Colonic mucosa (tissue), 4 donors: ENCODE measurements at regions not wholly inside any gene's neighbourhood (a gene's known extent, or its start where the extent isn't known, plus 50 kb on each side); places are given as distances from the start of the nearest gene placed in this dataset.

Source experiments
- DNase-seq: peaks from one replicate; pipeline ENCODE4 v3.0.0-alpha.2; 2020
- H3K27ac ChIP-seq: fragments of 200-600 bp; one replicate; pipeline ENCODE4 v1.8.0; 2021
- H3K27me3 ChIP-seq: fragments of 200-600 bp; one replicate; pipeline ENCODE4 v1.8.0; 2021
- H3K36me3 ChIP-seq: fragments of 200-600 bp; one replicate; pipeline ENCODE4 v1.8.0; 2021
- H3K4me1 ChIP-seq: fragments of 200-600 bp; one replicate; pipeline ENCODE4 v1.8.0; 2021; ENCODE audit warnings: mild to moderate bottlenecking
- H3K4me3 ChIP-seq: fragments of 200-600 bp; one replicate; pipeline ENCODE4 v1.8.0; 2021
- H3K9ac ChIP-seq, 2 donors: one replicate each; pipeline ENCODE4 v1.7.0; 2013; ENCODE audit warnings: control low read depth in 2 of 2, low read depth in 2 of 2, low read length in 2 of 2
- H3K9me3 ChIP-seq: fragments of 200-600 bp; one replicate; pipeline ENCODE4 v1.8.0; 2021
- CTCF ChIP-seq: fragments of 200-600 bp; IDR thresholded peaks from one replicate; pipeline ENCODE4 v1.8.0; 2022; ENCODE audit warnings: antibody characterized with exemption, mild to moderate bottlenecking
- intact Hi-C: fragments of 100-400 bp; cut with DNase I; formaldehyde crosslinking; loops from one replicate; pipeline ENCODE4 v1.14.1; 2022
- donor health status: healthy.
- donor health status: DM: no; HTN: no; CAD: no.
- donor health status: DM: no; HTN: no; CAD: no.

DNA sequence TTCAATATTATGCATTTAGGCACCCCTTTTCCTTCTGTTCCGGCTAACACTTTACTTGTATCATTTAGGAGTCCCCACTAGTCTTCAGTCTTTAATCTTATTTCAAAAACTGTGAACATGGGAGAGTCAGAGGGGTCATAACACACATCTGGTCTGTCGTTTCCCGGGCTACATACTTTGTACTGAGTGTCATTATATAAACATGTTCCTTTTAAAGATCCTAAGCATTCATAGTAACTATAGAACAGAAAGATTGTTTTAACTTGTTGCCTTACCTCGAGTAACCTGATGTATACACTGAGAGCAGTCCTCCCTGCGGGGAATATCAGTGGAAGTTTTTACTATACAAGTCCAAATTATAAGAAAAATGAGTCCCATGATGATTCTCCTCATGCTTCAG, 78.2 kb upstream of the VEPH1 start:
- Histone ChIP-seq H3K27ac (no peak overlapping the region), H3K36me3 (no peaks in the 10 kb centered on the region), H3K27me3 (no peaks in the 10 kb centered on the region), H3K9ac (no peak overlapping the region), H3K4me3 (no peak overlapping the region), H3K9me3 (no peaks in the 10 kb centered on the region), H3K4me1 (no peaks in the 10 kb centered on the region)
- DNase-seq, result no peak
- no peak for TF ChIP-seq CTCF
- intact Hi-C loops, result no loop called here

GRCh38 chr3:157578181-157578580, 75.0 kb upstream of the VEPH1 start:
- no peak for DNase-seq
- H3K27ac ChIP-seq, result no peak overlapping the region
- intact Hi-C loops, result no loop called here

GRCh38 chr3:157574531-157574930, 71.3 kb upstream of the VEPH1 start:
- Histone ChIP-seq H3K4me1 (no peaks in the 10 kb centered on the region), H3K9ac (no peak overlapping the region), H3K27me3 (no peaks in the 10 kb centered on the region), H3K9me3 (no peaks in the 10 kb centered on the region), H3K27ac (no peak overlapping the region), H3K36me3 (no peaks in the 10 kb centered on the region), H3K4me3 (no peak overlapping the region)
- intact Hi-C loops, result no loop called here
- TF ChIP-seq CTCF, result no peak
- DNase-seq, result no peak

More at GRCh38 chr3:157578181-157578580, 75.0 kb upstream of the VEPH1 start:
- no peak overlapping the region for H3K4me3 ChIP-seq
- no peak for TF ChIP-seq CTCF
- no peak overlapping the region for H3K9ac ChIP-seq
- H3K36me3 ChIP-seq, result no peaks in the 10 kb centered on the region
- H3K27me3 ChIP-seq, result no peaks in the 10 kb centered on the region
- no peaks in the 10 kb centered on the region for H3K4me1 ChIP-seq
- H3K9me3 ChIP-seq, result no peaks in the 10 kb centered on the region

DNA sequence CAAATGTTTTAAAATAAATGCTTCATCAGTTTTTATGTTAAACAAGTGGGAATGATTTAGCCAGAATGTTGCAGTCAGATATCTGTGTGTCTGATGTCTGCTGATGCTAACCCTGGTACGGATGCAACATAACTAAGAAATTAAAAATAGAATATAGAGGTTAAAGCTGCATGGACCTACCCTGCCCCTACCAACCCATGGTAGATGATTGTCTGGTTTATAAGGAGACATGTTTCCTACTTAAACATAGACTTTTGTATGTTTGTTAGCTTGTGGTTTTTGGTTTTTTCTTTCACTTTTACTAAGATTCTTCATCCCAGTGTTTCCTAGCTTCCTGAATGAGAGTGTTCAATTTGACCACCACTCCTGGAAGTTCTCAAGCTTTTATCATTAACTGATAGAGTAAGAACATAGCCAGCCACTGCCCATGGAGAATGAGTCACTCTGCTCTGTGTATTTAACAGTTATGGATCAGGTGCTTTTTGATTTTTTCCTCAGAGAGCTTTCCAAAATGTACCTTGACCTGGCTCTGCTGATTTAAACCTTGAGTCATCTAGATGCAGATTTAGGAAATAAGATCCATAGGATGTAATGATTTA, 70.7 kb upstream of the VEPH1 start:
- Histone ChIP-seq H3K36me3 (no peaks in the 10 kb centered on the region), H3K4me1 (no peaks in the 10 kb centered on the region), H3K9ac (no peak overlapping the region), H3K27me3 (no peaks in the 10 kb centered on the region), H3K4me3 (no peak overlapping the region), H3K27ac (no peak overlapping the region), H3K9me3 (no peaks in the 10 kb centered on the region)
- TF ChIP-seq CTCF, result no peak
- intact Hi-C loops, result loop anchor here (2.0 kb wide), 1 partner anchor 41 kb away; no protein-coding TSS in a partner anchor
- no peak for DNase-seq

DNA sequence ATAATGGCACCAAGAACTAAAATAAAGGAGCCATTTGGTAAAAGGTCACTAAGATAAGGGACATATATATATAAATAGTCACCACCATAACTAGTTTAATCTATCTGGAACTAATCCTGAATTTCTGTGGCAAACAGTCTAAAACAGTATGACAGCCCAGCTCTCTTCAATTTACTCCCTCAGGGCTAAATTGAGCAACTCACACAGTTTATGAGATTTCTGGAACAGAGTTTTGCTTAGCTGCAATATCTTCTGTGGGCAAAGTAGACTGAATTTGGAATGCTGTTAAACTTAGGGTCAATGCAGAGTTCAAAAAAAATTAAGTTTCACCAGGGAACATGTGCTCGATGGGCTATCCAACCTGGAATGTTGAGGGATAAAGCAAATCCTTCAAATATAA, 70.1 kb upstream of the VEPH1 start:
- no peak for TF ChIP-seq CTCF

More for the DNA sequence above, 70.1 kb upstream of the VEPH1 start:
- no peak overlapping the region for H3K4me3 ChIP-seq
- no peak overlapping the region for H3K27ac ChIP-seq
- H3K27me3 ChIP-seq, result no peaks in the 10 kb centered on the region
- no peaks in the 10 kb centered on the region for H3K9me3 ChIP-seq
- H3K4me1 ChIP-seq, result no peaks in the 10 kb centered on the region
- H3K36me3 ChIP-seq, result no peaks in the 10 kb centered on the region
- intact Hi-C loops, result loop anchor here (2.0 kb wide), 1 partner anchor 40 kb away; no protein-coding TSS in a partner anchor
- no peak for DNase-seq
- H3K9ac ChIP-seq, result no peak overlapping the region
